ENCODE measurements at regions not wholly inside any gene's neighbourhood (a gene's known extent, or its start where the extent isn't known, plus 50 kb on each side); places are given as distances from the start of the nearest gene placed in this dataset.

DNA sequence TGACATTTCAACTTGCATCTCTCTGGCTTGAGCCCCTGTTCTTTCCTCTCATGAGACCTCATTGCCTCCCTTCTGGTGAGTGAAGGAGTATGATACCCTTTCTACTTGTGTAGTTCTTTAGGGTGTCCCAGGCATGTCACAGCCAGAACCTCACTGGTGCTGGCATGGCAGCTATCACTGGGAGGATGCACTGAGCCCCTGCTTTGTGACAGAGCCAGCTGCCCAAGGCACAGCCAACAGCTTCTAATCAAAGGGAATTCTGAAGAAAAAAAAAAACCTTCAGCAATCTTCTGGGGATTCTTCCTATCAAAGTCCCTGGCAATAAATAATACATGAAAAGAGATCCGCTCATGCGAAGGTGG, 652.6 kb upstream of the KLF4 start (continued):
- TF ChIP-seq, protein P1, sequence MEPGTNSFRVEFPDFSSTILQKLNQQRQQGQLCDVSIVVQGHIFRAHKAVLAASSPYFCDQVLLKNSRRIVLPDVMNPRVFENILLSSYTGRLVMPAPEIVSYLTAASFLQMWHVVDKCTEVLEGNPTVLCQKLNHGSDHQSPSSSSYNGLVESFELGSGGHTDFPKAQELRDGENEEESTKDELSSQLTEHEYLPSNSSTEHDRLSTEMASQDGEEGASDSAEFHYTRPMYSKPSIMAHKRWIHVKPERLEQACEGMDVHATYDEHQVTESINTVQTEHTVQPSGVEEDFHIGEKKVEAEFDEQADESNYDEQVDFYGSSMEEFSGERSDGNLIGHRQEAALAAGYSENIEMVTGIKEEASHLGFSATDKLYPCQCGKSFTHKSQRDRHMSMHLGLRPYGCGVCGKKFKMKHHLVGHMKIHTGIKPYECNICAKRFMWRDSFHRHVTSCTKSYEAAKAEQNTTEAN (CRISPR knock-in tag; conservative IDR thresholded peaks at IDR 0.05): no peak
- TF ChIP-seq DNMT1 (CRISPR knock-in tag; IDR thresholded peaks at IDR 0.05): no peak
- TF ChIP-seq PLRG1 (conservative IDR thresholded peaks at IDR 0.05): no peak

DNA sequence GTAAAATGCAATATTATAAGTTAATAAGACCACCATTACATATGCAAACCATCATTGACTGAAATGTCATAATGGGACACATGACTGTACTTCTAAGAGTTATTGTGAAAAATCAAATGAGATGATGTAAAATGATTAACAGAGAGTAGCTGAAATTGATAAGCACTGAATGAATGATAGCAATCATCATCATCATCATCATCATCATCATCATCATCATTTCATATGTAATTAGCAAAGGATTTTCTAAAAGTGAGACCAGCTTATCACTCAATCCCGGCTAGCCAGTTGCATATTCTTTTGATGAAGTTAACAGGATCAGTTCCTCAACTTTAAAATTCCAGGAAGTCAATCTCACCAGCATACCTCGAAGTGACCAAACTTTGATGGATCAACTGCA, 650.3 kb upstream of the KLF4 start:
- no peak overlapping the region for H3K9ac ChIP-seq (ENCODE audit: insufficient read depth, low read depth, low read length)
- DNase-seq (ENCODE audit: low spot score): no peak
- no peaks in the 10 kb centered on the region for H3K4me1 ChIP-seq (ENCODE audit: insufficient read depth, low read length)
- BruUV-seq (replicated peaks): no TSS peak
- no peaks in the 10 kb centered on the region for H3K9me3 ChIP-seq (ENCODE audit: low read length)
- in situ Hi-C loops (cut with HindIII; ENCODE audit: extremely low pct_ligation_motif_present, low pct_unique_long_range_greater_than_20kb): no loop called here
- H3K27me3 ChIP-seq (ENCODE audit: control insufficient read depth in 1 of 2, insufficient read depth in 2 of 2, low read length in 2 of 2): no peaks in the 10 kb centered on the region
- H3K4me3 ChIP-seq (replicated peaks in 1 of 3; ENCODE audit: insufficient read depth in 1 of 3, low read depth in 2 of 3, low read length in 3 of 3): no peak overlapping the region
- H4K20me1 ChIP-seq (ENCODE audit: insufficient read depth, low read length): no peaks in the 10 kb centered on the region
- H2AFZ ChIP-seq (ENCODE audit: low read length): no peak overlapping the region
- TF ChIP-seq DR1 (CRISPR knock-in tag; IDR thresholded peaks at IDR 0.05) (no peak), TARDBP (CRISPR knock-in tag; IDR thresholded peaks at IDR 0.05) (no peak), NFE2 (CRISPR knock-in tag; IDR thresholded peaks at IDR 0.05) (no peak), CREB1 (IDR thresholded peaks at IDR 0.05) (peak; percentile 75), CREB1 (CRISPR knock-in tag; IDR thresholded peaks at IDR 0.05) (no peak), HOXA3 (CRISPR knock-in tag; IDR thresholded peaks at IDR 0.05) (no peak)
- TF ChIP-seq, protein P2, sequence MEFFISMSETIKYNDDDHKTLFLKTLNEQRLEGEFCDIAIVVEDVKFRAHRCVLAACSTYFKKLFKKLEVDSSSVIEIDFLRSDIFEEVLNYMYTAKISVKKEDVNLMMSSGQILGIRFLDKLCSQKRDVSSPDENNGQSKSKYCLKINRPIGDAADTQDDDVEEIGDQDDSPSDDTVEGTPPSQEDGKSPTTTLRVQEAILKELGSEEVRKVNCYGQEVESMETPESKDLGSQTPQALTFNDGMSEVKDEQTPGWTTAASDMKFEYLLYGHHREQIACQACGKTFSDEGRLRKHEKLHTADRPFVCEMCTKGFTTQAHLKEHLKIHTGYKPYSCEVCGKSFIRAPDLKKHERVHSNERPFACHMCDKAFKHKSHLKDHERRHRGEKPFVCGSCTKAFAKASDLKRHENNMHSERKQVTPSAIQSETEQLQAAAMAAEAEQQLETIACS (CRISPR knock-in tag; IDR thresholded peaks at IDR 0.05): no peak
- ATAC-seq: no peak
- intact Hi-C loops (cut with micrococcal nuclease; ENCODE audit: unreplicated experiment): no loop called here
- no peaks in the 10 kb centered on the region for H3K79me2 ChIP-seq (ENCODE audit: insufficient read depth, low read length)
- H3K36me3 ChIP-seq (replicated peaks in 1 of 2; ENCODE audit: control insufficient read depth in 1 of 2, insufficient read depth in 2 of 2, low read length in 2 of 2): no peaks in the 10 kb centered on the region
- 0% methylated on average over 2 of the region's 2 CpGs for WGBS (ENCODE audit: low lambda C conversion rate)
- ChIA-PET POLR2A (no interaction called here), CTCF (ENCODE audit: low intra/inter-chr PET ratio, low total read pairs) (no interaction called here)
- no peak for FAIRE-seq
- H3K4me2 ChIP-seq (ENCODE audit: low read depth, low read length): no peak overlapping the region
- no peak overlapping the region for H3K27ac ChIP-seq (ENCODE audit: extremely low read length, insufficient read depth, low read length)

Data from HepG2 (cell line).